NCI-H2081 (cell line): ENCODE measurements at regions not wholly inside any gene's neighbourhood (a gene's known extent, or its start where the extent isn't known, plus 50 kb on each side); places are given as distances from the start of the nearest gene placed in this dataset.
"Not testable (repeated sequence)": the region's sequence is repeated elsewhere in the genome, so short reads cannot be mapped to it uniquely, and the experiment has no call there.

ENCODE experiments used
- DNase-seq, 2 experiments: peaks; one replicate each; lab custom pipeline; 2025; lab: John Stamatoyannopoulos, UW

- DNase-seq, result no peak
Observed at GRCh38 chr16:85443531-85443930, 169.6 kb upstream of the GSE1 start.

GRCh38 chr16:85445064-85445778 lies 167.9 kb upstream of the GSE1 start:
- peak; percentile 94 to 98 for DNase-seq

GRCh38 chr16:85445779-85446222 lies 167.3 kb upstream of the GSE1 start:
- peak; percentile 70 to 88 for DNase-seq

GRCh38 chr16:85446951-85447692 lies 166.0 kb upstream of the GSE1 start:
- peak; percentile 54 to 78 for DNase-seq

GRCh38 chr16:85447693-85448313 lies 165.3 kb upstream of the GSE1 start:
- no peak for DNase-seq

GRCh38 chr16:85448557-85449190 lies 164.4 kb upstream of the GSE1 start:
- DNase-seq, result peak; percentile 94 to 97

- no peak for DNase-seq
Observed at GRCh38 chr16:85449191-85449884, 163.8 kb upstream of the GSE1 start.

- DNase-seq, result no peak
Observed at GRCh38 chr16:85449885-85450245, 163.3 kb upstream of the GSE1 start.

- not testable (repeated sequence) for DNase-seq
Observed at GRCh38 chr16:85451142-85451541, 162.0 kb upstream of the GSE1 start.

GRCh38 chr16:85451641-85452363 lies 161.3 kb upstream of the GSE1 start:
- DNase-seq, result peak; percentile 75 to 95

GRCh38 chr16:85452364-85453193 lies 160.5 kb upstream of the GSE1 start:
- DNase-seq, result peak in 1 of 2 experiments; percentile 34

- no peak for DNase-seq
Observed at GRCh38 chr16:85453194-85453678, 159.9 kb upstream of the GSE1 start.

- DNase-seq, result no peak
Observed at GRCh38 chr16:85453703-85454102, 159.4 kb upstream of the GSE1 start.

- DNase-seq, result no peak
Observed at GRCh38 chr16:85454171-85454872, 158.8 kb upstream of the GSE1 start.

GRCh38 chr16:85455534-85455933 lies 157.6 kb upstream of the GSE1 start:
- DNase-seq, result no peak

GRCh38 chr16:85457366-85457765 lies 155.8 kb upstream of the GSE1 start:
- no peak for DNase-seq

- DNase-seq, result peak; percentile 46 to 83
Observed at GRCh38 chr16:85458968-85459367, 154.2 kb upstream of the GSE1 start.

GRCh38 chr16:85459529-85460251 lies 153.4 kb upstream of the GSE1 start:
- DNase-seq, result no peak
